Skeletal muscle satellite cell (primary cell): ENCODE measurements at regions not wholly inside any gene's neighbourhood (a gene's known extent, or its start where the extent isn't known, plus 50 kb on each side); places are given as distances from the start of the nearest gene placed in this dataset.

Source experiments
- H3K27me3 ChIP-seq: 2 replicates; pipeline ENCODE4 v1.7.0; 2013; ENCODE audit warnings: low read length; ENCODE audit not compliant: control insufficient read depth, insufficient read depth
- H3K36me3 ChIP-seq: 2 replicates; pipeline ENCODE4 v1.7.0; 2013; ENCODE audit warnings: mild to moderate bottlenecking, control low read depth, low read length; ENCODE audit not compliant: insufficient read depth
- H3K4me1 ChIP-seq: 2 replicates; pipeline ENCODE4 v1.7.0; 2013; ENCODE audit warnings: low read length; ENCODE audit not compliant: control insufficient read depth, insufficient read depth
- H3K4me2 ChIP-seq: 2 replicates; pipeline ENCODE4 v1.7.0; 2013; ENCODE audit warnings: mild to moderate bottlenecking, low read length
- H3K4me3 ChIP-seq: 2 replicates; pipeline ENCODE4 v1.7.0; 2013; ENCODE audit warnings: low read length
- H3K9ac ChIP-seq: 2 replicates; pipeline ENCODE4 v1.7.0; 2013; ENCODE audit warnings: mild to moderate bottlenecking, low read depth, low read length, moderate library complexity
- H3K9me3 ChIP-seq: replicated peaks from 2 replicates; pipeline ENCODE4 v1.7.0; 2013; ENCODE audit warnings: mild to moderate bottlenecking, control low read depth, low read length

GRCh38 chr7:46969303-46970130 is 612.4 kb downstream of the TNS3 start:
- peaks cover 16% of the 10 kb centered on the region for H3K4me1 ChIP-seq
- no peak overlapping the region for H3K9ac ChIP-seq
- no peak overlapping the region for H3K4me2 ChIP-seq
- H3K36me3 ChIP-seq: no peaks in the 10 kb centered on the region
- peaks cover 6% of the 10 kb centered on the region for H3K9me3 ChIP-seq
- H3K4me3 ChIP-seq: no peak overlapping the region
- no peaks in the 10 kb centered on the region for H3K27me3 ChIP-seq

DNA sequence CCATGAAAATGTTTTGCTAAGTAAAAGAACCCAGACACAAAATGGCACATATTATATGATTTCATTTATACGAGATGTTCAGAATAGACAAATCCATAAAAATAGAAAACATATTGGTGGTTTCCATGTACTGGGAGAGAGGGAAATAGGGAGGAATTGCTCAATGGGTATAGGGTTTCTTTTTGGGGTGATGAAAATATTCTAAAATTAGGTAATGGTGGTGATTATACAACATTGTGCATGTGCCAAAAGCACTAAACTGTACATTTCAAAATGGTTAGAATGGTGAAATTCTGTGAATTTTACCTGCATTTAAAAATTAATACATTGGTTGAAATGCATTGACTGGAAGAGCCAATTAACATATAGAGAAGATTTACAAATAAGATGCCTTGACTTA is 613.9 kb downstream of the TNS3 start:
- Histone ChIP-seq H3K36me3 (no peaks in the 10 kb centered on the region), H3K4me1 (peaks cover 16% of the 10 kb centered on the region), H3K4me3 (no peak overlapping the region), H3K27me3 (no peaks in the 10 kb centered on the region), H3K9ac (no peak overlapping the region), H3K4me2 (no peak overlapping the region), H3K9me3 (peaks cover 13% of the 10 kb centered on the region)

DNA sequence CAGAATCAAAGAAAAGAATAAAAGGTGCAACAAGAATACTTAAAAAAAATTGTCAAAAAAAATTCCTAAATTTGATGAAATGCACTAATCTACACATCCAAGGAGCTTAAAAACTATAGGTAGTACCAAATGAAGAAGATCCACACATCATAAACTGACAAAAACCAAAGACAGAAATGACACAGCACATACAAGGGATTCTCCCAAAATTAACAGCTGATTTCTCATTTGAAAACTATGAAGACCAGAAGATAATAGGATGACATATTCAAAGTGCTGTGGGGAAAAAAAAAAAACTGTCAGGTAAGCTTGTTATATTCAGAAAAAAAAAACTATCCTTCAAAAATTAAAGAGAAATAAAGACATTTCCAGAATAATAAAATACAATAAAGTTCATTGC is 618.2 kb downstream of the TNS3 start:
- Histone ChIP-seq H3K4me1 (no peaks in the 10 kb centered on the region), H3K9ac (no peak overlapping the region), H3K36me3 (no peaks in the 10 kb centered on the region), H3K27me3 (no peaks in the 10 kb centered on the region), H3K9me3 (peaks cover 13% of the 10 kb centered on the region), H3K4me3 (no peak overlapping the region), H3K4me2 (no peak overlapping the region)

DNA sequence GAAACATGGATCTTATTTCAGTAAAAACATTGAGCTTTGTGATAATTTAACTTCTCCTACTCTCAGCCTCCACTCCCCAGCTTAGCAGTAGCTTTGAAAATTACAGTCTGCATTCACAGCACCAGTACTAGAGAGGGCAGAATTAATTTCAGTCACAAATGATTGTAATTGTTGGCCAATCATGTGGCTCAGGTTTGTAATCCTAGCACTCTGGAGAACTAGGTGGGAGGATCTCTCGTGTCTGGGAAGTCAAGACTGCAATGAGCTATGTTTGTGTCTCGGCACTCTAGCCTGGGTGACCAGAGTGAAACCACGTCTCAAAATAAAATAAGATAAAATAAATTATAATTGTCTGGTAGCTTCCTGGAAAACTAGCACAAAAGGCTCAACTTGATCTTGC is 620.9 kb downstream of the TNS3 start:
- no peaks in the 10 kb centered on the region for H3K27me3 ChIP-seq
- peaks cover 13% of the 10 kb centered on the region for H3K9me3 ChIP-seq
- H3K4me3 ChIP-seq: no peak overlapping the region
- H3K9ac ChIP-seq: no peak overlapping the region
- H3K4me2 ChIP-seq: no peak overlapping the region
- no peaks in the 10 kb centered on the region for H3K36me3 ChIP-seq
- H3K4me1 ChIP-seq: no peaks in the 10 kb centered on the region

- H3K4me1 ChIP-seq: no peaks in the 10 kb centered on the region
- no peak overlapping the region for H3K4me2 ChIP-seq
Measured at GRCh38 chr7:46957195-46957594, 624.7 kb downstream of the TNS3 start.

DNA sequence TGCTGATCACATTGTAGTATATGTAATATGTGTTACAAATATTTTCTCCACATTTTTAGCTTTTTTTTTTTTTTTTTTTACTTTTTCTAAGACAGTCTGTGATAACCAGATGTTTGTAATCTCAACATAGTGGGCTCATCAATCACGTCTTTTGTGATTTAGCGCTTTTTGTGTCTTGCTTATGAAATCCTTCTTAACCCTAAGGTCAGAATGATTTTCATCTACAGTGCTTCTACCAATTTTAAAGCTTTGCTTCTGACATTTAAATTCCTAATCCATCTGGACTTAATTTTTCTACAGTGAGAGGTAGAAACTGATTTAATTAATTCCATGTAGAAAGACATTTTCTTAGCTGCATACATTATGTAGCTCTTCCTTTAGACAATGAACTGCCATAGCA is 626.4 kb downstream of the TNS3 start:
- no peaks in the 10 kb centered on the region for H3K27me3 ChIP-seq
- no peak overlapping the region for H3K4me3 ChIP-seq
- H3K4me2 ChIP-seq: no peak overlapping the region
- no peaks in the 10 kb centered on the region for H3K36me3 ChIP-seq
- H3K9ac ChIP-seq: no peak overlapping the region
- H3K4me1 ChIP-seq: no peaks in the 10 kb centered on the region
- no peaks in the 10 kb centered on the region for H3K9me3 ChIP-seq

More at GRCh38 chr7:46957195-46957594, 624.7 kb downstream of the TNS3 start:
- Histone ChIP-seq H3K4me3 (no peak overlapping the region), H3K9ac (no peak overlapping the region), H3K27me3 (no peaks in the 10 kb centered on the region), H3K9me3 (no peaks in the 10 kb centered on the region), H3K36me3 (no peaks in the 10 kb centered on the region)

DNA sequence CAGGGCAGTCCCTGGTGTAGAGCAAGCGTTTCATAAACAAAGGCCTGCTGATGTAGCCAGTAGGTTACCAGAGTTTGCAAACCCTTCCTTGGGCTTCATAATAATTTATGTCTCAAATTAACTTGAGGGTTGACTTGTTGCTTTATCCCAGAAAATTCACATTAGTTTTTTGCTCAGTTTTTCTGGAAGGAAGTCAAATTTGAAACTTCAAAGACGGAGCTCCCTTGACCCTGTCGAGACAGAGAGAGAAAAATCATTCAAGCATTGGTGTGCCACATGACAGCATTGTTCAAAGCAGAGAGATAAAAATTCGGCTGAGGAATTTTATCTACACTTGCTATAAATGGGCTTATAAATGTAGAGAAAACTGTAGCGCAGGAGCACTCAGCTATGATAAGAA is 627.7 kb downstream of the TNS3 start:
- Histone ChIP-seq H3K4me3 (no peak overlapping the region), H3K9ac (no peak overlapping the region), H3K36me3 (no peaks in the 10 kb centered on the region), H3K4me2 (no peak overlapping the region), H3K27me3 (no peaks in the 10 kb centered on the region), H3K9me3 (no peaks in the 10 kb centered on the region), H3K4me1 (no peaks in the 10 kb centered on the region)

- Histone ChIP-seq H3K9me3 (no peaks in the 10 kb centered on the region), H3K27me3 (no peaks in the 10 kb centered on the region), H3K4me1 (peaks cover 6% of the 10 kb centered on the region), H3K4me2 (no peak overlapping the region), H3K36me3 (no peaks in the 10 kb centered on the region), H3K4me3 (no peak overlapping the region), H3K9ac (no peak overlapping the region)
Measured at GRCh38 chr7:46953008-46953407, 628.9 kb downstream of the TNS3 start.

GRCh38 chr7:46949270-46949931 is 632.5 kb downstream of the TNS3 start:
- no peak overlapping the region for H3K4me2 ChIP-seq
- no peaks in the 10 kb centered on the region for H3K27me3 ChIP-seq
- H3K36me3 ChIP-seq: no peaks in the 10 kb centered on the region
- H3K9ac ChIP-seq: no peak overlapping the region
- peaks cover 9% of the 10 kb centered on the region for H3K4me1 ChIP-seq
- no peak overlapping the region for H3K4me3 ChIP-seq
- no peaks in the 10 kb centered on the region for H3K9me3 ChIP-seq

DNA sequence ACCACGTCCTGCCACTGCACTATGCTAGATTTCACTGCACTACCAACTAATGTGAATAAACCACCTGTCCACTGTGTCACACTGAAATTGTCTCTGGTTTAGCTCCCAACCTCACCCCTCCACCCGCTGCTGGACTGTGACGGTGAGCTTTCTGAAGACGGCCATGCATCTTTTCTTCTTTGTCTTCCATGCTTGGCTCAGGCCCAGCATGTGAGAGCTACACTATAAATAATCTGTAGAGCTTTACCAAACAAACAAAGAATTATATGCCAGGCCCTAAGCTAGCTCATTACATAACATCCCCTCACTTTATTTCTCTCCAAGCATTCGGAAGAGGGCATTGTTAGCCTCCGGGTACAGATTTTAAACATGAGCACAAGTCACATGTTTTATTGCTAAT is 633.2 kb downstream of the TNS3 start:
- Histone ChIP-seq H3K4me3 (no peak overlapping the region), H3K4me2 (no peak overlapping the region), H3K4me1 (peaks cover 9% of the 10 kb centered on the region), H3K9ac (no peak overlapping the region), H3K36me3 (no peaks in the 10 kb centered on the region), H3K9me3 (no peaks in the 10 kb centered on the region), H3K27me3 (no peaks in the 10 kb centered on the region)

- H3K36me3 ChIP-seq: no peaks in the 10 kb centered on the region
- no peak overlapping the region for H3K4me2 ChIP-seq
- no peaks in the 10 kb centered on the region for H3K9me3 ChIP-seq
- no peak overlapping the region for H3K4me3 ChIP-seq
- H3K4me1 ChIP-seq: peaks cover 9% of the 10 kb centered on the region
- H3K9ac ChIP-seq: no peak overlapping the region
- H3K27me3 ChIP-seq: no peaks in the 10 kb centered on the region
Measured at GRCh38 chr7:46945328-46945727, 636.6 kb downstream of the TNS3 start.

GRCh38 chr7:46943996-46944395 is 637.9 kb downstream of the TNS3 start:
- H3K9me3 ChIP-seq: no peaks in the 10 kb centered on the region
- H3K4me2 ChIP-seq: no peak overlapping the region
- H3K9ac ChIP-seq: no peak overlapping the region
- no peaks in the 10 kb centered on the region for H3K27me3 ChIP-seq
- peaks cover 9% of the 10 kb centered on the region for H3K4me1 ChIP-seq
- H3K36me3 ChIP-seq: no peaks in the 10 kb centered on the region
- no peak overlapping the region for H3K4me3 ChIP-seq
